HG02885 (cell line): ENCODE measurements at regions not wholly inside any gene's neighbourhood (a gene's known extent, or its start where the extent isn't known, plus 50 kb on each side); places are given as distances from the start of the nearest gene placed in this dataset.
"Not testable (repeated sequence)": the region's sequence is repeated elsewhere in the genome, so short reads cannot be mapped to it uniquely, and the experiment has no call there.

Experiments
- ATAC-seq: cut with Tn5 transposase; IDR thresholded peaks from one replicate; pipeline ENCODE4 v1.9.1; 2021; ENCODE audit warnings: mild to moderate bottlenecking; ENCODE audit not compliant: unreplicated experiment, poor library complexity

DNA sequence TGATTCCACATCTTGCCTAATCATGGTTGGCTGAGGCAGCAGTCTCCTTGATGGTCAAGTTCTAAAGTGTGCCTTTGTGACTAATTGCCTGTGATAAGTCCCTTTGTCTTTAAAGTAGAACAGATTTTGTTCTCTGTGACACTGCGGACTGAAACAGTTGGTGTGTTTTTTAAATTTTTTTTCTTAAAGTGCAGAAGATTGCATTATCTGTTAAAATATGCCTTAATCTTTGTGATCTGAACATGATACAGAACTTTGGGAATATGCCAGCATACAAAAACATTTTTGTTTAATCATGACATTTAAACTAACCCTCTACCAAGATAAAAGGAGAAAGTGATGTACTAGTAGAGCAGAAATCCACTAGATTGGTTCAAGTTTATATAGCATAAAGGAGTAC is 1260.6 kb upstream of the ADGRL2 start:
- no peak for ATAC-seq

DNA sequence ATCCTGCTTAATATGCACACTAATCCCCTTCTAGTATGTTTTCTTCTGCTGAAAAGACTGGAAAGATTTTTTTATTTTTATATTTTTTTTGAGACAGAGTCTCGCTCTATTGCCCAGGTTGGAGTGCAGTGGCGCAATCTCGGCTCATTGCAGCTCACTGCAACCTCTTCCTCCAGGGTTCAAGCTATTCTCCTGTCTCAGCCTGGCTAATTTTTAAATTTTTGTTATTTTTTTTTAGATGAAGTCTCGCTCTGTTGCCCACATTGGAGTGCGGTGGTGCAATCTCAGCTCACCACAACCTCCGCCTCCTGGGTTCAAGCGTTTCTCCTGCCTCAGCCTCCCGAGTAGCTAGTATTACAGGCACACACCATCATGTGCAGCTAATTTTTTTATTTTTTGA is 1261.4 kb upstream of the ADGRL2 start:
- not testable (repeated sequence) for ATAC-seq

DNA sequence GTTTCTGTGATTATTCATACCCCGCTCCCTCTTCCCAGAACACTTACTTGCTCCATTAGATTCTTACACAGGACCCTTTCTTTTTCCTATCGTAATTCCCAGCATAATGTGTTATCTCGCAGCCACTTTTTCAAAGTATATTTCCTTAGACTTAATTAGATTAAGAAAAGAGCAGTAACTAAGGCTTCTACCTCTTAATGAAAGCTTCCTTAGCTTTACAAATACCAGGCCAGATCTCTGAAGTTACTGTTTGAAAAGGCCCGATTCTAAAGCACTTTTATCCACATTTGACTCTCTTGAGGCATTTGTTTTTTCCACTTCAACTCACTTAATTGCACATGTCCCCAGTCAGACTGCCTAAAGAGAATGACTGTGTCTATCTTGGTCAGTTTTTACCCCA is 1264.3 kb upstream of the ADGRL2 start:
- no peak for ATAC-seq

DNA sequence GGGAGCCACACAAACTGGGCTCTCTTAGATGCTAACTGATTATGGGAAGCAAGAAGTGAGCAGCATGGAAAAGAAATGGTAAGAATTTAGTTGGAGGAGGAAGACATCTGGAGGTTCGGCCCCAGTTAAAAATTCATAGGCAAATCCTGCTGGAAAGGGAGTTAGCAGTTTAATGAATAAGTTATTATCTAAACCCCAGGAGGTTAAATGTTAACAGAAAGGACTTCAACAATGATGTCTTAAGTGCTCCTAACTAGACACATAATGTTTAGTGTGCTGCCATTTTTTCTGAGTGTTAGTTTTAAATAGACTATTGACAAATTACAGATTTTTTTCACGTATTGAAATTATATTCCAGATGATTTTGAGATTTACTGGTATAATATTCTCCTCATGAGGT is 1265.3 kb upstream of the ADGRL2 start:
- ATAC-seq = no peak

DNA sequence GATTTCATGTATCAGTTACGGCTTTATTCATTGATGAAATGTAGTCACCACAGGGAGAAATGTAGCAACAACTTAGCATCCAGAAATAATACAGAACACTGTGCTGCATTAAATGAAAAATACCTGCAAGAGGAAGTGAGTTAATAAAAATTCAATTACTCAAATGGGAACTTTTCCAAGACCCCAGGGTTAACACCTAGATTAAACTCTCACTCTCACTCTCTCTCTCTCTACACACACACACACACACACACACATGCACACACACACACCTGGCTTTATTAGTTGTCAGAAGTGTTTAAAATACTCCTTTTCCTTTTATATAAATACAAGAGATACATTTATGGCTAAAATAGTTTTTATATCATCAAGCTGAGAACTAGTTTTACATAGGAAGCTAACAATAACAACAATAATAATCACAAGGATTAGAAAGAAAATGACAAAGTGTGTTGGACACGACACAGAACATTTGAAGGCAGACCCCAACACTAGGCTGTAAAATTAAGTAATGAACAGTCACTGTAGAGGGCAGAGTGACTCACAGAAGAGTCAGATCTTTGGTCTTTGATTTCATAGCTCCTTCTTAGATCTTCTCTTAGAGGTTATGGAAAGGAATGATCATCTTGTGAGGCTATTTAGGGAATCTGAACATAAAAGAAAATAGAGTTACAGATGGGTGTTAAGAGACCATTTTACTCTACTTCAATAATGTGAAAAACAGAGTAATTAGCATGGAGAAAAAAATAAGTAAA is 1266.0 kb upstream of the ADGRL2 start:
- ATAC-seq = no peak

DNA sequence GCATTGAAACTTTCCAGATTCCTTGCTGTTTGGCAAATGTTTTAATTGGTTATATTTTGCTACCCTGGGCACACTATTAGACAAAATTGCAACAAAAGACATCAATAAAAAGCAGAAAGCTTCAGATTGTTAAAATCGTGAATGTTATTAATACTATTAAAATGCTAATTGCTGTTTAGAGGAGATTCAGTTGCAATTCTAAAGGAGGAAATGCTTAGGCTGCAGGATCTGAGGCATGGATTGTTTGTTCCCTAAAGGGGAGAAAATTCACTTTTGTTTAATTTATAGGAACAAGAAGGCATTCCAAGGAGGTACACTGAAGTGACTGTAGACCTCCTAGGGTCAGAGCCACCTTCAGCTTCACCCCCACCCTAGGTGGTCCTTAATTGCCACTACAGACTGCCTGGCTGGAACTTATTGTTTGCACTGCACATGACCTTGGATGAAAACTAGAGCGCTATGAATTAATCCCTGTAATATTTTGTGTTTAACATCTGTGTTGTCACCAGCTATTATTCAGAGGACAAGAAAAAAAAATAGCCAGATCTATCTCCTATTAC is 1266.9 kb upstream of the ADGRL2 start:
- ATAC-seq = no peak

DNA sequence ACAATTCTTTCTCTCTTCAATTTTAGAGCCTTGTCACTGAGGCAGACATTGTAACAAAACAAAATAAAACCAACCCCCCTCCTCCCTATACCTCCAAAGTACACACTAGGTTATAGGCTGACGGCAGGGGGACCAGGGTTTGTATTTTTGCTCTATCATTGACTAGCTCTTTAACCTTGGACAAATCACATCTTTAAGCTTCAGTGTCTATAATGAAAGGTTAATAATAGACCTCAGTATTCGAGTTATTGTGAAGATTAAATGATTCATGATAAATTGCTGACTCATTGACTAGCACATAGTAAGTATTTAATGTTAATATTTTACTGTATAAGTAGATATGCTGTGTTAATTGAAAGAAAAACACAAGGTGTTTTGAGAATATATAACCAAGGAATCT is 1267.6 kb upstream of the ADGRL2 start:
- no peak for ATAC-seq

DNA sequence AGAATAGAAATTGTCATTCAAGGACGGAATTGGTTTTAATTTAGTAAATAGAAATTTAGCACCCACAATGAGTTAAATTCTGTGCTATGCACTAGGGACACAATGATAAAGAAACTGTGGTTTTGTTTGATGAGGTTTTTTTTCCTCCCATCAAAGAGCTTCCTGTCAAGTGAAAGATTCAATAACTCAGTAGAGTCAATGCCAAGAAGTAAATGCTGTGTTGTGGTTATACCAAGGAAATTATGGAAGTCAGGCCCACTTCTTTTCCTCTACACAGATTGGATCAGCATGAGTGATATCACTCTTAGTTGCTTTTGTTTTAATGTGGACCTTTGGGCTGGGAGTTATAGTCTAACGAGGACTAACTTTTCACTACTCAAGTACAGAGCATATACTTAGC is 1269.6 kb upstream of the ADGRL2 start:
- no peak for ATAC-seq

DNA sequence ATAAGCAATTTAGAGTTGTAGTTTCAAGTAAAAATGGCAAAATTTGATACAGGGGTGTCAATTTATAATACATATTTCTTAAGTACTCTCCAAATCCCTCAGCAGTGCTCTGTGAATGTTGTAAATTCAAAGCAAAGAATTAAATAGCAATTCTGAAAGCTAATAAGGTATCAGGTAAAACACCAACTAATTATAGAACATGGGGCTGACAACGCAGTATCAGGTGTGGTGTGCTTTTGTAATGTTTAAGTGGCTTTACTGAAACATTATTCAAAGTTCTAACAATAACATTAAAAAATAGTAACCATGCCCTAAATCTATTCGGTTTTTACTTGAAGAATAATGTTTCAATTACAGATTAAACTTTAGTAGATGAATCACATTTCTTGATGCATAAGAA is 1271.2 kb upstream of the ADGRL2 start:
- no peak for ATAC-seq

DNA sequence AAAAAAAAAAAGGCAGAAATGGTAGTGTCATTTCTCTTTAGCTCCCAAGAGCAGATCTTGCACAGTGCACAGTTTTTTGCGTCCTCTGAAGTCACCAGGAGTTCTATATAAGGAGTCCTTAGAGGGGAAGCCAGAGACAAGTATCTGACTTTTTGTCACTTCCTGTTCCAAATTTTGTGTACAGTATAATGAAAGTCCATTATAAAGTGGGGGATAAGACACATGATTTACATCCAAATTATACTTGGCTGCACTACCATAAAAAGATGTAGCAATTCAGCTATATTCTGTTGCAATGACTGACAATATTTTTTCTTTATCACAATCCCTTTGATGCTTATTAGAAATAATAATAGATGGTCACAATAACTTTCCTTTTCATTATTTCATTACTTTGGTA is 1276.9 kb upstream of the ADGRL2 start:
- no peak for ATAC-seq

DNA sequence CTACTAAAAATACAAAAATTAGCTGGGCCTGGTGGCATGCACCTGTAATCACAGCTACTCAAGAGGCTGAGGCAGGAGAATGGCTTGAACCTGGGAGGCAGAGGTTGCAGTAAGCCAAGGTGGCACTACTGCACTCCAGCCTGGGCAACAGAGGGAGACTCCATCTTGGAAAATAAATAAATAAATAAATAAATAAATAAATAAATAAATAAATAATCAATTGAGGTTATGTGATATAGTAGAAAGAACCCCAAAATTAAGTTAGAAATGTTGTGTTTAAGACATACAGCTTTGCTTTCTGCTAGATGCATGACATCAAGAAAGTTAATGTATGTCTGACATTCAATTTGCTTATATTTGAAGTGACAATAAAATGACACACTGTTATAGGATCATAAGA is 1277.7 kb upstream of the ADGRL2 start:
- ATAC-seq = not testable (repeated sequence)

DNA sequence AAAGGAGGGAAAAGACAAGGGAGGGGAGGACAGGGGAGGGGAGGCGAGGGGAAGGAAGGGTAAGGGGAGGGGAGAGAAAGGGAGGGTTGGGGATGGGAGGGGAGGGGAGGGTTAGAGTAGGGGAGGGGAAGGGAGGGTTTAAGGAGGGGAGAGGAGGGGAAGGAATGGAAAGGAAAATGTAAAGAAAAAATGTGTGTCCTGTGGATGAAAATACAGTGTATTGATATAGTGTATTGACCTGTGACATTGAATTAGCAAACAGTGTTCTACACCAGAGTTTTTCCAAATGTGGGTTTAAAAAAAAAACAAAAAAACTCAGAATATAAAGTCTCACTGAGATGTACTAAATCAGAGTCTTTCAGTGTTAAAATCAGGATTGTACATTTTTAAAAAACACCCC is 1279.8 kb upstream of the ADGRL2 start:
- ATAC-seq = no peak

DNA sequence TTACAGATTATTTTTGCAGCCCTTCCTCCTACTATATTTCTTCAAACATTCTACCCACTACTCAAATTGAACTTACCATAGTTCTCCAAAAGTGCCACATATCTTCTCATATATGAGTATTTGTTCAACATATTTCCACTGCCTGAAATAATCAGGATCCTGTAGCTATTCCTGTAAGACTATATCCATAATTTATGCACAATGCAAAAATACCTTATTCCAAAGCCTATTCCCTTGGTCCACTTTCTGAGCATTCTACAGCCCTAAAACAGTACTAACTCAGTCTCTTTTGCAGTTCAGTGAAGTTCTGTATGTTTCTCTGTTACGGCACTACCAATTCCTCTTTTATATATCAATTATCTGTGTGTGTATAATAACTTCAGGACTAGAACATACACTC is 1283.7 kb upstream of the ADGRL2 start:
- no peak for ATAC-seq

DNA sequence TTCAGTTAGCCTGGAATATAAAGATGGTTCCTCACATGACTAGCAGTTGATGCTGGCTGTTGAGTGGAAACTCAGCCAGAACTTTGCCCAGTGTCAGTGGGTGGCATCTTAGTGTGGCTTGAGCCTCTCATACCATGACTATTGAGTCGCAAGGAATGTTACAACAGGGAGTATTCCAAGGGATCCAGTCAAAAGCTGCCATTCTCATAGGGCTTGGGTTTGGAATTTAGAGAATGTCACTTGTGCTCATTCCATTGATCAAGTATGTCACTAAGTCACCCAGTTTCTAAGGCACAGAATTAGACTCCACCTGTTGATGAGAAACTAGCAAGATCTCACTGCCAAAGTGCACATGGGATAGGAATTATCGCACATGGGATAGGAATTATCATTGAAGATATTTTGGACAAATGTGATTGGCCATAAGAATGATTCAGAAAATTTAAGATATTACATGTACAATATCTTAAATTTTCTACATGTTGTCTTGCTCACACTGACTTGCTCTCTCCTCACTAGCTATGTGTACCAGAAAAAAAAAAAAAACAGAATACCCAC is 1290.7 kb upstream of the ADGRL2 start:
- ATAC-seq = no peak

DNA sequence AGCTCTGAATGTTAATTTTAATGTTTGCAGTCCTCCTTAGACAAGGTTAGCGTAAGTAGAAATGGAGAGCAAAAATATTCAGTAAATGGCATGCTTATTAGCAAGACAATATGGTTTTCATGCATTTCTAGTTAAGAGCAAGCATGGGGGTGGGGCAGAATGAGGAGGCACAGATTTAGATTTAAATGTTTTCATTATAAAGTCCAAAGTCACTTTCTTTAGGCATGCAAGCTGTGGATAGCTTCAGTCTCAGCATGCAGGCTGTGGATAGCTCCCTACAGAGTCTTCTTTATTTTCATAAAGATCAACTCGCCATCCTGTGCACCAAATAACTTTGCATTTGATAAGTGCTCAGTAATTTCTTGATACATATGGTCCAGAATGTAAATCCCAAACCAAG is 1294.5 kb upstream of the ADGRL2 start:
- no peak for ATAC-seq

DNA sequence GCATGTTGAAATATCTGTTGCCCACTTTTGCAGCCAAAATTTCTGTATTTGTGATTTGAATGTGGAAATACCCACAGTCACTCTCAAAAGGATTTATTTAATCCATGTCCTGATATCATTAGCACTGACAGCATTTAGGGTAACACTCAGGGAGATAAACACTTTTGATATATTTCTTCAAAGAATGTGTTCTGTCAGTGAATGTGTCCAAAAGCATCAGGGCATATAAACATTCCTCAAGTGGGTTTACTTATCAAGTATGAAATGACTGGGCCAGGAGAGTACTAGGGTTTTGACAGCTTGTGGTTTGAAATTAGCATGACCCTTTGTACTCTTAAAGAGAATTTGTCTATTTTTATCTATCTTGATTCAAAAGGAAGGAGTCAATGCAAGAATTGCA is 1302.1 kb upstream of the ADGRL2 start:
- no peak for ATAC-seq

DNA sequence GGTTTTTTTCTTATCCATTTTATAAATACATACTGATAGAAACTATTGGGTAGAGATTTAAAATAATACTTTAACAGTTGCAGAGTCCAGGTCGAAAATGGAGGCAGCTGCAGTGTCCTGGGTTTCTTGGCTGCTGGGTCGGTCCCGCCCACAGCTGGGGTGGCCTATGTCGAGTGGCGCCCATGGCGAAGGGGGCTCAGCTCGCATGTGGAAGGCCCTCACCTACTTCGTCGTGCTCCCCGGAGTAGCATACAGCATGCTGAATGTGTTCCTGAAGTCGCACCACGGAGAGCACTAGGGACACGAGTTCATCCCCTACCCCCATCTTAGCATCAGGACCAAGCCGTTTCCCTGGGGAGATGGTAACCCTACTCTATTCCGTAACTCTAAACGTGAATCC is 1304.9 kb upstream of the ADGRL2 start:
- no peak for ATAC-seq

DNA sequence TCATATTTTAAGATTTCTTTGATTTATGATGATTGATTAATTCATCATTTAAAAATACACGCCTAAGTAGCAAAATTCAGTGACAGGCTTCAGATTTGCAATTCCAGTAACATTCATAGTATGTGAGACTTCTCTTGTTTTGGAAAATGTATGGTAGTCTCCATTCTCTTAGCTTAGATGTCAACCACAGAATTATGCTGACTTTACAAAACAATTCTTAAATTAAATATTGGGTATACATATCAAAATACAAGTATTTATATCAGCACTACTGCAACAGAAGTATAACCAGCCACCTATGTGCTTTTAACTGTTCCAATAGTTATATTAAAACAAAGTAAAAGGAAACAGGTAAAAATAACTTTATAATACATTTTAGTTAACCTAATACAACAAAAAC is 1328.6 kb upstream of the ADGRL2 start:
- no peak for ATAC-seq

DNA sequence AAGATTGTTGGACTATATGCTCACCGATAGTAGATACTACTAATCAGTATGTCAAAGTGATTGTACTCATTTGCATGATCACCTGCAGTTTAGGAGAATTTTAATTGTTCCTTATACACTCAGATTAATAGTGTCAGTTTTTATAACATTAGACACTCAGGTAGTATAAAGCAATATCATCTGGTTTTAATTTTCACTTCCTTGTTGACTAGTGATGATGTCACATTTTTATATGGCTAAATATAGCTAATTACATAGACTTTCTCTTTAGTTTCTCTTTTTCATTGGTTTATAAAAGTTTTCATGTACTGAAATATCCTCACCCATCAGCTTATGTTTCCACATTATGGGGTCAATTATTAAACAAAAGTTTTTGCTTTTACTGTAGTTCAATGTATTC is 1332.4 kb upstream of the ADGRL2 start:
- no peak for ATAC-seq

DNA sequence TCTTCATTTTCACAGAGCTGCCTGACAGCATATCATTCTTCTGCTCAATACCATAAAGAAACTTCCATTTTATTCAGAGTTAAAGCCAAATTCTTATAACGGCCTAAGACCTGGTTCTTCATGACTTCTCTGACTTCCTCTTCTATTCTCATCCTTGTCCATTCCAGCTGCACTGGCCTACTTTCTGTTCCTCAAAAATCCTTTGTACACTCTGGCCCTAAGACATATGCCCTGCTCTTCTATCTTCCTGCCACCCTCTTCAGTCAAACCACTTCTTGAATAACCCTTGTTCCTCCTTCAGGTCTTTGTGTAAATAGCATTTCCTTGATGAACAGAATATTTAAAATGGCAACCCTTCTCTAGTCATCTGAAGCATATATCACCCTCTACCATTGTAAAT is 1338.7 kb upstream of the ADGRL2 start:
- ATAC-seq = no peak

DNA sequence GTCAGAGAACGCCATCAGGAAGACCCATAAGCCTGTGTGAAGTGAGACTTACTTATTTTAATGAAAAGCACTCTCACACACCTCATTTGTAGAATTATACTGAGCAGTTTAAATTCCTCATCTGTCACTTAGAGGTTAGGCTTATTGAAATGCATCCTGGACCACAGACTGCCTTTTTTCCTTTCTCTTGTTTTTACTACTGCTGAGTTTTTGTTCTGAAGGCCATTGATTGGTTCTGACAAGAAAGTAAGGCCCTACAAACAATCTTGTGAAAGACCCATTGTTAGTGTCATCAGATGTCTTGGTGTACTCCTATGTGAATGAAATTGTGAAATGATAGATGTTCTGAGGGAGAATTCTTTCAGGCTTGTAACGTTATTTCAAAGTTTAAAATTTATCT is 1343.3 kb upstream of the ADGRL2 start:
- ATAC-seq = no peak

DNA sequence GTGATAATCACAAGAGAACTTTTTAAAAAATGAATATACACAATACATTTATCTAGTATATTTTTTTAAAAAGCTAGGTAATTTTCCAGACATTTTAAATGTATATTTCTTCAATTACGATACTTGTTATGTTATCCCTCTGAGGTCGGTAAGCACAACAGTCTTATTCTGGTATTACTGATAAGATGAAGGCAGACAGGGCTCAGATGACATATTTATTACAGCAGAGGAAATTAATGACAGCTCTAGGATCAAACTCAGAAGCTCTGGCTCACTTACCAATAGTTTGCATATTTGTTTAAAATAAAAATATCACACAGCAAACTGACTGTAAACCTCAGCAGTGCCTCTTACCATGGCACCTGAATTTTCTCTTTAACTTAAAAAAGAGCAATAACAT is 1347.0 kb upstream of the ADGRL2 start:
- ATAC-seq = no peak
